GM12878 (cell line): ENCODE measurements at regions not wholly inside any gene's neighbourhood (a gene's known extent, or its start where the extent isn't known, plus 50 kb on each side); places are given as distances from the start of the nearest gene placed in this dataset.

ENCODE experiments used
- ATAC-seq: fragments of 200-7000 bp; cut with Tn5 transposase; 3 replicates; pipeline ENCODE4 v1.9.1; 2020; ENCODE audit warnings: mild to moderate bottlenecking, moderate library complexity
- BruUV-seq: library from RNA; stranded (reverse); fragments of 400-500 nt; replicated peaks from 2 replicates; lab custom pipeline; 2021; lab: Mats Ljungman, UMichigan
- CTCF ChIA-PET: fragments of 300-600 bp; sonication (Branson Sonifier 250); formaldehyde crosslinking; extraction: SDS; loops from one replicate; lab custom pipeline; 2021; ENCODE audit warnings: inconsistent platforms; lab: Yijun Ruan, JAX
- POLR2A ChIA-PET: fragments of 350-600 bp; formaldehyde crosslinking; extraction: SDS; loops from one replicate; lab custom pipeline; 2021; ENCODE audit warnings: inconsistent platforms; lab: Charles Lee
- RAD21 ChIA-PET: fragments of 300-600 bp; sonication (Branson Sonifier 250); formaldehyde crosslinking; loops from one replicate; lab custom pipeline; 2023; ENCODE audit warnings: antibody characterized with exemption; ENCODE audit not compliant: unreplicated experiment; lab: Charles Lee
- SMC1A ChIA-PET: fragments of 300-600 bp; sonication (Branson Sonifier 250); formaldehyde crosslinking; loops from one replicate; lab custom pipeline; 2023; ENCODE audit not compliant: unreplicated experiment, uncharacterized antibody; lab: Charles Lee
- DNase-seq: peaks from one replicate; pipeline ENCODE4 v3.0.0-alpha.2; 2011; ENCODE audit warnings: low read depth, low spot score
- FAIRE-seq: peaks from 3 replicates; lab custom pipeline; 2011; peaks lifted over from hg19 to GRCh38; lab: Jason Lieb, UNC
- H2AFZ ChIP-seq: 2 replicates; pipeline ENCODE4 v1.6.0; 2011; ENCODE audit warnings: low read depth, low read length, control low read depth; ENCODE audit not compliant: control insufficient read depth
- H3K27ac ChIP-seq: 2 replicates; pipeline ENCODE4 v1.5.1; 2011; ENCODE audit warnings: control low read depth; ENCODE audit not compliant: control insufficient read depth, insufficient read depth
- H3K27me3 ChIP-seq, 2 experiments: replicated peaks in 1 of 2; 2 replicates each; pipeline versions ENCODE4 v1.6.0 to v1.6.1; 2011; ENCODE audit warnings: low read length in 1 of 2; ENCODE audit not compliant: control insufficient read depth in 2 of 2, insufficient read depth in 2 of 2
- H3K36me3 ChIP-seq, 2 experiments: 2 replicates each; pipeline ENCODE4 v1.5.1; 2011; ENCODE audit warnings: low read length in 1 of 2; ENCODE audit not compliant: control insufficient read depth in 2 of 2, insufficient read depth in 2 of 2
- H3K4me1 ChIP-seq: 2 replicates; pipeline ENCODE4 v1.6.1; 2011; ENCODE audit warnings: mild to moderate bottlenecking, low read length, moderate library complexity, mixed read lengths; ENCODE audit not compliant: control insufficient read depth, insufficient read depth
- H3K4me2 ChIP-seq: 2 replicates; pipeline ENCODE4 v1.6.0; 2011; ENCODE audit warnings: control low read depth; ENCODE audit not compliant: control insufficient read depth, insufficient read depth
- H3K4me3 ChIP-seq: fragments of 200-600 bp; sonication (generic); 2 replicates; pipeline ENCODE4 v1.5.1; 2016
- H3K79me2 ChIP-seq: 2 replicates; pipeline ENCODE4 v1.6.0; 2011; ENCODE audit warnings: low read length; ENCODE audit not compliant: control insufficient read depth, insufficient read depth
- H3K9ac ChIP-seq: 2 replicates; pipeline ENCODE4 v1.8.0; 2011; ENCODE audit warnings: low read length, control low read depth, mixed read lengths; ENCODE audit not compliant: control insufficient read depth, insufficient read depth
- H3K9me3 ChIP-seq: replicated peaks from 3 replicates; pipeline ENCODE4 v1.5.1; 2011; ENCODE audit warnings: mild to moderate bottlenecking, low read length; ENCODE audit not compliant: control insufficient read depth, insufficient read depth
- H4K20me1 ChIP-seq: 2 replicates; pipeline ENCODE4 v1.6.0; 2011; ENCODE audit not compliant: control insufficient read depth, insufficient read depth
- FOXM1 ChIP-seq: IDR thresholded peaks from 2 replicates; pipeline ENCODE4 v1.6.1; 2012; ENCODE audit warnings: low read depth, mild to moderate bottlenecking, inconsistent platforms, low read length, moderate library complexity
- RFX5 ChIP-seq: IDR thresholded peaks from 2 replicates; pipeline ENCODE4 v1.6.1; 2011; ENCODE audit warnings: low read depth, low read length, improper control_type of control experiment
- ZNF384 ChIP-seq: IDR thresholded peaks from 2 replicates; pipeline ENCODE4 v1.6.1; 2012; ENCODE audit warnings: low read depth, mild to moderate bottlenecking, low read length, improper control_type of control experiment, borderline replicate concordance
- WGBS: methylation state at CpG from one replicate; pipeline ENCODE4 v1.1.6; 2016; ENCODE audit warnings: low lambda C conversion rate; ENCODE audit not compliant: insufficient replicate concordance, insufficient coverage; ENCODE audit errors: missing lambda C conversion rate; 5-methylcytosine and 5-hydroxymethylcytosine counted together
- in situ Hi-C: fragments of 300-500 bp; cut with MboI; formaldehyde crosslinking; loops from 9 replicates; pipeline ENCODE4 v1.14.3; 2018; ENCODE audit warnings: mixed read lengths
- intact Hi-C: fragments of 100-400 bp; cut with micrococcal nuclease; formaldehyde crosslinking; loops from one replicate; pipeline ENCODE4 v1.14.2; 2022; ENCODE audit not compliant: unreplicated experiment
- TF ChIP-seq, protein P1 (sequence below): IDR thresholded peaks from 2 replicates; pipeline ENCODE4 v1.6.1; 2012; ENCODE audit warnings: low read depth, low read length, improper control_type of control experiment
- TF ChIP-seq, protein P2 (sequence below): fragments of 450-650 bp; IDR thresholded peaks from 2 replicates; pipeline ENCODE4 v1.6.1; 2017; ENCODE audit warnings: mild to moderate bottlenecking, moderate library complexity

DNA sequence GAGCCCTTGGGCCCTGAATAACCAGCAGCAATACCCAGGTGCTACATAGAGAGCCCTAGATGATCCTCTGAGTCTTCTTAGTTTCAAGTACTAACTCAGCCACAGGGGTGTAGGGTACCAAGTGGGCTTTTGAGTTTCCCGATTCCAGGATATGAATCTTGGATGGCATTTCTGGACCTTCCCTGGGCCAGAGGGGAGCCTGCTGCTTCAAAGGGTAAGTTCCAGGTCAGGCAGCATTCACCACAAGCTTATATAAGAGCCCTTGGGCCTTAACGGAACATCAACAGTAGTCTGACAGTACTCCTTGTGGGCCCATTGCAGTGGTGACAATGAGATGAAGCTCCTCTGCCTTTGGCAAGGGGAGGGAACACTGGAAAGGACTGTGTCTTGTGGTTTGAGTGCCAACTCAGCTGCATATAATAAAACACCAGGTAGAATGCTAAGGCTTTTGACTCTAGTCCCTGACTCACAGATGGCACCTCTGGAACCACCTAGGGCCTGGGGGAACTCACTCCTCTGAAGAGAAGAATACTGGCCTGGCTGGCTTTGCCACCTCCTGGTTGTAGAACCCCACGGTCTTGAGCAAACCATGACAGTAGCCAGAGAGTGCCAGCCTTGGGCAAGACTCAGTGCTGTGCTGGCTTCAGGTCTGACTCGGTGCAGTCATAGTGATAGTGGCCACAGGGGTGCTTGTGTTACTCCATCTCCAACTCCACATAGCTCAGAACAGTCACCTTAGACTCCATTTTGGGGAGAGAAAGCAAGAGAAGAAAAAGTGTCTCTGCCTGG is 235.7 kb downstream of the AKAIN1 start:
- RAD21 ChIA-PET = no interaction called here
- CTCF ChIA-PET = interaction anchor here (0.6 kb wide), 1 partner anchor 152 kb away, joined by 4 read pairs; no protein-coding TSS in a partner anchor
- Histone ChIP-seq H2AFZ (no peak overlapping the region), H3K4me3 (no peak overlapping the region), H3K79me2 (no peaks in the 10 kb centered on the region), H3K9ac (no peak overlapping the region), H3K4me1 (no peaks in the 10 kb centered on the region), H3K9me3 (no peaks in the 10 kb centered on the region; the same call in 2 of the 3 replicates), H3K36me3 (no peaks in the 10 kb centered on the region), H3K4me2 (no peak overlapping the region), H3K27ac (no peak overlapping the region), H4K20me1 (no peaks in the 10 kb centered on the region), H3K27me3 (no peaks in the 10 kb centered on the region)
- FAIRE-seq = no peak
- intact Hi-C loops = no loop called here
- no TSS peak for BruUV-seq
- DNase-seq = no peak
- POLR2A ChIA-PET = no interaction called here
- SMC1A ChIA-PET = no interaction called here
- WGBS = 4% methylated on average over 4 of the region's 4 CpGs
- in situ Hi-C loops = no loop called here
- TF ChIP-seq, protein P1, sequence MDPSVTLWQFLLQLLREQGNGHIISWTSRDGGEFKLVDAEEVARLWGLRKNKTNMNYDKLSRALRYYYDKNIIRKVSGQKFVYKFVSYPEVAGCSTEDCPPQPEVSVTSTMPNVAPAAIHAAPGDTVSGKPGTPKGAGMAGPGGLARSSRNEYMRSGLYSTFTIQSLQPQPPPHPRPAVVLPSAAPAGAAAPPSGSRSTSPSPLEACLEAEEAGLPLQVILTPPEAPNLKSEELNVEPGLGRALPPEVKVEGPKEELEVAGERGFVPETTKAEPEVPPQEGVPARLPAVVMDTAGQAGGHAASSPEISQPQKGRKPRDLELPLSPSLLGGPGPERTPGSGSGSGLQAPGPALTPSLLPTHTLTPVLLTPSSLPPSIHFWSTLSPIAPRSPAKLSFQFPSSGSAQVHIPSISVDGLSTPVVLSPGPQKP = no peak
- TF ChIP-seq, protein P2, sequence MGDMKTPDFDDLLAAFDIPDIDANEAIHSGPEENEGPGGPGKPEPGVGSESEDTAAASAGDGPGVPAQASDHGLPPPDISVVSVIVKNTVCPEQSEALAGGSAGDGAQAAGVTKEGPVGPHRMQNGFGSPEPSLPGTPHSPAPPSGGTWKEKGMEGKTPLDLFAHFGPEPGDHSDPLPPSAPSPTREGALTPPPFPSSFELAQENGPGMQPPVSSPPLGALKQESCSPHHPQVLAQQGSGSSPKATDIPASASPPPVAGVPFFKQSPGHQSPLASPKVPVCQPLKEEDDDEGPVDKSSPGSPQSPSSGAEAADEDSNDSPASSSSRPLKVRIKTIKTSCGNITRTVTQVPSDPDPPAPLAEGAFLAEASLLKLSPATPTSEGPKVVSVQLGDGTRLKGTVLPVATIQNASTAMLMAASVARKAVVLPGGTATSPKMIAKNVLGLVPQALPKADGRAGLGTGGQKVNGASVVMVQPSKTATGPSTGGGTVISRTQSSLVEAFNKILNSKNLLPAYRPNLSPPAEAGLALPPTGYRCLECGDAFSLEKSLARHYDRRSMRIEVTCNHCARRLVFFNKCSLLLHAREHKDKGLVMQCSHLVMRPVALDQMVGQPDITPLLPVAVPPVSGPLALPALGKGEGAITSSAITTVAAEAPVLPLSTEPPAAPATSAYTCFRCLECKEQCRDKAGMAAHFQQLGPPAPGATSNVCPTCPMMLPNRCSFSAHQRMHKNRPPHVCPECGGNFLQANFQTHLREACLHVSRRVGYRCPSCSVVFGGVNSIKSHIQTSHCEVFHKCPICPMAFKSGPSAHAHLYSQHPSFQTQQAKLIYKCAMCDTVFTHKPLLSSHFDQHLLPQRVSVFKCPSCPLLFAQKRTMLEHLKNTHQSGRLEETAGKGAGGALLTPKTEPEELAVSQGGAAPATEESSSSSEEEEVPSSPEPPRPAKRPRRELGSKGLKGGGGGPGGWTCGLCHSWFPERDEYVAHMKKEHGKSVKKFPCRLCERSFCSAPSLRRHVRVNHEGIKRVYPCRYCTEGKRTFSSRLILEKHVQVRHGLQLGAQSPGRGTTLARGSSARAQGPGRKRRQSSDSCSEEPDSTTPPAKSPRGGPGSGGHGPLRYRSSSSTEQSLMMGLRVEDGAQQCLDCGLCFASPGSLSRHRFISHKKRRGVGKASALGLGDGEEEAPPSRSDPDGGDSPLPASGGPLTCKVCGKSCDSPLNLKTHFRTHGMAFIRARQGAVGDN = no peak
- no peak for TF ChIP-seq RFX5
- no peak for TF ChIP-seq ZNF384
- TF ChIP-seq FOXM1 = no peak
- no peak for ATAC-seq
